Hepatocyte (in vitro differentiated cells): ENCODE measurements at regions not wholly inside any gene's neighbourhood (a gene's known extent, or its start where the extent isn't known, plus 50 kb on each side); places are given as distances from the start of the nearest gene placed in this dataset.

ENCODE experiments used
- DNase-seq: peaks from one replicate; pipeline ENCODE4 v3.0.0-alpha.2; 2016; ENCODE audit warnings: low spot score
- H2AFZ ChIP-seq: fragments of 200-600 bp; sonication (generic); 2 replicates; pipeline ENCODE4 v1.6.0; 2016; ENCODE audit warnings: antibody characterized with exemption, mild to moderate bottlenecking
- H3K27ac ChIP-seq: fragments of 200-600 bp; sonication (generic); 2 replicates; pipeline ENCODE4 v1.5.1; 2016; ENCODE audit warnings: mild to moderate bottlenecking
- H3K27me3 ChIP-seq: fragments of 200-600 bp; sonication (generic); 2 replicates; pipeline ENCODE4 v1.6.1; 2016
- H3K36me3 ChIP-seq: fragments of 200-600 bp; sonication (generic); replicated peaks from 2 replicates; pipeline ENCODE4 v1.5.1; 2016; ENCODE audit warnings: low read depth; ENCODE audit not compliant: insufficient read depth
- H3K4me1 ChIP-seq: fragments of 200-600 bp; sonication (generic); 2 replicates; pipeline ENCODE4 v1.5.1; 2016; ENCODE audit warnings: mild to moderate bottlenecking, moderate library complexity; ENCODE audit not compliant: insufficient read depth
- H3K4me2 ChIP-seq: fragments of 200-600 bp; sonication (generic); 2 replicates; pipeline ENCODE4 v1.6.0; 2016
- H3K4me3 ChIP-seq: fragments of 200-600 bp; sonication (generic); 2 replicates; pipeline ENCODE4 v1.5.1; 2016; ENCODE audit warnings: mild to moderate bottlenecking
- H3K79me2 ChIP-seq: fragments of 200-600 bp; sonication (generic); 2 replicates; pipeline ENCODE4 v1.6.0; 2017; ENCODE audit warnings: mild to moderate bottlenecking
- H3K9me2 ChIP-seq: fragments of 200-600 bp; sonication (generic); replicated peaks from 2 replicates; pipeline ENCODE4 v1.6.0; 2017; ENCODE audit warnings: mild to moderate bottlenecking; ENCODE audit not compliant: insufficient read depth
- H3K9me3 ChIP-seq: fragments of 200-600 bp; sonication (generic); 2 replicates; pipeline ENCODE4 v1.5.1; 2016; ENCODE audit warnings: low read depth, mild to moderate bottlenecking
- H4K20me1 ChIP-seq: fragments of 200-600 bp; sonication (generic); 2 replicates; pipeline ENCODE4 v1.6.0; 2016; ENCODE audit warnings: mild to moderate bottlenecking; ENCODE audit not compliant: insufficient read depth, poor library complexity, severe bottlenecking
- EZH2 ChIP-seq: fragments of 200-600 bp; sonication (generic); IDR thresholded peaks from 2 replicates; pipeline ENCODE4 v1.6.1; 2016; ENCODE audit warnings: antibody characterized with exemption, mild to moderate bottlenecking, borderline replicate concordance
- EZH2phosphoT487 ChIP-seq: fragments of 200-600 bp; sonication (generic); IDR thresholded peaks from one replicate; pipeline ENCODE4 v1.6.1; 2018; ENCODE audit warnings: antibody characterized with exemption, mild to moderate bottlenecking, low read depth, moderate library complexity; ENCODE audit not compliant: unreplicated experiment, severe bottlenecking
- WGBS: methylation state at CpG from one replicate; pipeline ENCODE4 v1.1.6; 2016; ENCODE audit warnings: low lambda C conversion rate; ENCODE audit errors: missing lambda C conversion rate; 5-methylcytosine and 5-hydroxymethylcytosine counted together
- TF ChIP-seq, protein P1 (sequence below): fragments of 200-600 bp; sonication (generic); IDR thresholded peaks from 2 replicates; pipeline ENCODE4 v1.5.1; 2016; ENCODE audit warnings: antibody characterized with exemption, mild to moderate bottlenecking; ENCODE audit not compliant: poor library complexity

DNA sequence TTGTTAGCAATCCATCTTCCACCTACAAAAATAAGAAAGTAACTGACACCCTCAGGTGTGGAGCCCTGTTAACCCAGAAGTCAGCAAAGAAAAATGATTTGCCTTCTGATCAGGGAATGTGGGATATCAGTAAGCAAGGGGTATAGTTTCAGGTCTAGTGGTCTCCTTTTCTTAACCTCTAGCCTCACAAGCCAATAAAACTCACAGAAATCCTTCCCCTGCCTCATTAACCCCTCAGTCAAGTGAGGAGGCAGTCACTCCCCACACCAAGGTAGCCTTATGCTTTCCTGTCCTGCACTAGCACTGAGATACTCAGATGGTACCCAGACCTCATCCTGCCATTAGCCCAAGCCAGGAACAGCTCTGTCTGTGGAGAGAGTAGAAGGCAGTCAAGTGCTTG is 103.4 kb upstream of the VASH1 start:
- TF ChIP-seq EZH2 (no peak), EZH2phosphoT487 (no peak)
- TF ChIP-seq, protein P1, sequence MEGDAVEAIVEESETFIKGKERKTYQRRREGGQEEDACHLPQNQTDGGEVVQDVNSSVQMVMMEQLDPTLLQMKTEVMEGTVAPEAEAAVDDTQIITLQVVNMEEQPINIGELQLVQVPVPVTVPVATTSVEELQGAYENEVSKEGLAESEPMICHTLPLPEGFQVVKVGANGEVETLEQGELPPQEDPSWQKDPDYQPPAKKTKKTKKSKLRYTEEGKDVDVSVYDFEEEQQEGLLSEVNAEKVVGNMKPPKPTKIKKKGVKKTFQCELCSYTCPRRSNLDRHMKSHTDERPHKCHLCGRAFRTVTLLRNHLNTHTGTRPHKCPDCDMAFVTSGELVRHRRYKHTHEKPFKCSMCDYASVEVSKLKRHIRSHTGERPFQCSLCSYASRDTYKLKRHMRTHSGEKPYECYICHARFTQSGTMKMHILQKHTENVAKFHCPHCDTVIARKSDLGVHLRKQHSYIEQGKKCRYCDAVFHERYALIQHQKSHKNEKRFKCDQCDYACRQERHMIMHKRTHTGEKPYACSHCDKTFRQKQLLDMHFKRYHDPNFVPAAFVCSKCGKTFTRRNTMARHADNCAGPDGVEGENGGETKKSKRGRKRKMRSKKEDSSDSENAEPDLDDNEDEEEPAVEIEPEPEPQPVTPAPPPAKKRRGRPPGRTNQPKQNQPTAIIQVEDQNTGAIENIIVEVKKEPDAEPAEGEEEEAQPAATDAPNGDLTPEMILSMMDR: no peak
- no peaks in the 10 kb centered on the region for H4K20me1 ChIP-seq
- no peaks in the 10 kb centered on the region for H3K9me2 ChIP-seq
- H3K9me3 ChIP-seq: peaks cover 4% of the 10 kb centered on the region
- H3K4me1 ChIP-seq: peaks cover 5% of the 10 kb centered on the region
- DNase-seq: no peak
- H3K79me2 ChIP-seq: no peaks in the 10 kb centered on the region
- H3K27me3 ChIP-seq: no peaks in the 10 kb centered on the region
- H3K36me3 ChIP-seq: no peaks in the 10 kb centered on the region
- no peak overlapping the region for H2AFZ ChIP-seq
- H3K4me2 ChIP-seq: no peak overlapping the region
- H3K27ac ChIP-seq: no peak overlapping the region
- H3K4me3 ChIP-seq: no peak overlapping the region

- H3K36me3 ChIP-seq: no peaks in the 10 kb centered on the region
- TF ChIP-seq EZH2 (no peak), EZH2phosphoT487 (no peak)
- TF ChIP-seq, protein P1: no peak
- no peak overlapping the region for H3K27ac ChIP-seq
- WGBS: 100% methylated on average over 4 of the region's 4 CpGs
- H3K4me1 ChIP-seq: no peaks in the 10 kb centered on the region
- H3K27me3 ChIP-seq: no peaks in the 10 kb centered on the region
- DNase-seq: no peak
- no peaks in the 10 kb centered on the region for H3K79me2 ChIP-seq
- H3K9me3 ChIP-seq: peaks cover 4% of the 10 kb centered on the region
- no peaks in the 10 kb centered on the region for H4K20me1 ChIP-seq
- H3K9me2 ChIP-seq: no peaks in the 10 kb centered on the region
- no peak overlapping the region for H3K4me3 ChIP-seq
- H2AFZ ChIP-seq: no peak overlapping the region
- H3K4me2 ChIP-seq: no peak overlapping the region
Measured at GRCh38 chr14:76662580-76662979, 98.7 kb upstream of the VASH1 start.

DNA sequence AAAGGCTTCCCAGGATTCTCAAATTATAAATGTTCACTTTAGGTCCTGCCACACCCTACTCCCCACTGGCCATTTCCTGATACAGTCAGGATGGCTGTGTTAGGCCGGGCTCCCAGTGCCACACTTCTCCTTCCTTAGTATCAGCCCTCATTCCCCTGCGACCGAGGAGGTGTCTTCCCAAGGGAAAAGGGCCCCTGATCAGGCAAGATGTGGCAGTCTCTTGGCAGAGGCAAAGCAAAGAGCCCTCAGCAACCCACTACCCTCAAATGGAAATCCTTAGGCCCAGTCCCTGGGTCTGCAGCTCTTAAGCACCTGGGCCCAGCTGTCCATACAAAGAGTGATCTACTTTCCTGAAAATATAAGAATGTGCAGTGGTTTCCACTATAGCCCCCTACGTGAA is 96.5 kb upstream of the VASH1 start:
- Histone ChIP-seq H3K9me2 (no peaks in the 10 kb centered on the region), H3K79me2 (no peaks in the 10 kb centered on the region), H3K4me2 (no peak overlapping the region), H3K27ac (no peak overlapping the region), H3K9me3 (no peaks in the 10 kb centered on the region), H4K20me1 (no peaks in the 10 kb centered on the region), H3K4me3 (no peak overlapping the region), H3K4me1 (no peaks in the 10 kb centered on the region), H3K36me3 (no peaks in the 10 kb centered on the region), H2AFZ (no peak overlapping the region), H3K27me3 (no peaks in the 10 kb centered on the region)
- DNase-seq: no peak
- TF ChIP-seq EZH2phosphoT487 (no peak), EZH2 (no peak)
- TF ChIP-seq, protein P1: no peak
- WGBS: 91% methylated on average over 4 of the region's 4 CpGs

- 29% methylated on average over 5 of the region's 5 CpGs for WGBS
- no peak overlapping the region for H3K4me2 ChIP-seq
- no peak for TF ChIP-seq EZH2
- TF ChIP-seq, protein P1: no peak
- no peak for TF ChIP-seq EZH2phosphoT487
Measured at GRCh38 chr14:76666746-76667145, 94.5 kb upstream of the VASH1 start.

More at GRCh38 chr14:76666746-76667145, 94.5 kb upstream of the VASH1 start:
- no peak overlapping the region for H3K27ac ChIP-seq
- H4K20me1 ChIP-seq: no peaks in the 10 kb centered on the region
- no peak overlapping the region for H2AFZ ChIP-seq
- no peaks in the 10 kb centered on the region for H3K79me2 ChIP-seq
- H3K4me3 ChIP-seq: no peak overlapping the region
- no peaks in the 10 kb centered on the region for H3K36me3 ChIP-seq
- H3K27me3 ChIP-seq: no peaks in the 10 kb centered on the region
- H3K9me3 ChIP-seq: no peaks in the 10 kb centered on the region
- DNase-seq: no peak
- no peaks in the 10 kb centered on the region for H3K4me1 ChIP-seq
- no peaks in the 10 kb centered on the region for H3K9me2 ChIP-seq
